H1 (cell line): ENCODE measurements at regions not wholly inside any gene's neighbourhood (a gene's known extent, or its start where the extent isn't known, plus 50 kb on each side); places are given as distances from the start of the nearest gene placed in this dataset.

Experiments used
- CTCF ChIA-PET: fragments of 300-600 bp; sonication (Branson Sonifier 250); formaldehyde crosslinking; loops from one replicate; lab custom pipeline; 2021; ENCODE audit not compliant: partially characterized antibody; lab: Charles Lee
- POLR2A ChIA-PET: fragments of 300-600 bp; sonication (Branson Sonifier 250); formaldehyde crosslinking; loops from one replicate; lab custom pipeline; 2021; ENCODE audit warnings: inconsistent platforms; ENCODE audit not compliant: partially characterized antibody; lab: Charles Lee
- DNase-seq, 2 experiments: peaks; one replicate each; pipeline versions ENCODE4 v3.0.0 to v3.0.0-alpha.2; 2010 to 2022; ENCODE audit warnings: low spot score in 2 of 2, low read depth in 1 of 2, mixed read lengths in 1 of 2
- FAIRE-seq: peaks from 2 replicates; lab custom pipeline; 2011; peaks lifted over from hg19 to GRCh38; lab: Jason Lieb, UNC
- H2AFZ ChIP-seq: 2 replicates; pipeline ENCODE4 v1.8.1; 2012; ENCODE audit warnings: low read length, inconsistent platforms
- H2AK5ac ChIP-seq: 2 replicates; pipeline ENCODE4 v1.6.1; 2013; ENCODE audit warnings: low read depth, low read length
- H2BK120ac ChIP-seq: replicated peaks from 2 replicates; pipeline ENCODE3; 2013; ENCODE audit warnings: low read depth, low read length, inconsistent platforms
- H2BK12ac ChIP-seq: 2 replicates; pipeline ENCODE4 v1.6.1; 2013; ENCODE audit warnings: low read depth, low read length
- H2BK15ac ChIP-seq: 2 replicates; pipeline ENCODE4 v1.6.1; 2013; ENCODE audit warnings: low read length
- H2BK20ac ChIP-seq: 2 replicates; pipeline ENCODE4 v1.6.1; 2013; ENCODE audit warnings: low read length
- H2BK5ac ChIP-seq: 2 replicates; pipeline ENCODE4 v1.6.1; 2013; ENCODE audit warnings: low read depth, low read length
- H3K14ac ChIP-seq: 2 replicates; pipeline ENCODE4 v1.6.1; 2013; ENCODE audit warnings: inconsistent platforms; ENCODE audit not compliant: insufficient read length
- H3K18ac ChIP-seq: 2 replicates; pipeline ENCODE4 v1.6.1; 2013; ENCODE audit warnings: low read length; ENCODE audit errors: extremely low read depth
- H3K23ac ChIP-seq: 2 replicates; pipeline ENCODE4 v1.6.1; 2013; ENCODE audit warnings: inconsistent platforms; ENCODE audit not compliant: insufficient read length
- H3K23me2 ChIP-seq: 2 replicates; pipeline ENCODE4 v1.6.1; 2013; ENCODE audit warnings: low read depth, low read length
- H3K27ac ChIP-seq: 2 replicates; pipeline ENCODE4 v1.6.1; 2011; ENCODE audit warnings: low read depth, low read length, inconsistent platforms
- H3K27me3 ChIP-seq, 4 experiments: replicated peaks in 1 of 4; 1 replicate in 1 of 4; 2 replicates in 3 of 4; pipeline versions ENCODE4 v1.6.1 to v1.8.1; 2011 to 2013; ENCODE audit warnings: low read length in 3 of 4, mild to moderate bottlenecking in 3 of 4, inconsistent platforms in 2 of 4, mixed read lengths in 2 of 4, moderate library complexity in 1 of 4; ENCODE audit not compliant: control insufficient read depth in 3 of 4, insufficient read depth in 3 of 4; ENCODE audit errors: extremely low read depth in 1 of 4
- H3K36me3 ChIP-seq, 4 experiments: 2 replicates each; pipeline versions ENCODE4 v1.6.1 to v1.8.1; 2011 to 2013; ENCODE audit warnings: mild to moderate bottlenecking in 4 of 4, low read length in 3 of 4, moderate library complexity in 2 of 4, control low read depth in 1 of 4, inconsistent platforms in 1 of 4; ENCODE audit not compliant: insufficient read depth in 4 of 4, control insufficient read depth in 2 of 4
- H3K4ac ChIP-seq: replicated peaks from 2 replicates; pipeline ENCODE3; 2013; ENCODE audit warnings: low read length, low read depth, mixed read lengths, inconsistent platforms; ENCODE audit not compliant: insufficient read length
- H3K4me1 ChIP-seq, 4 experiments: replicated peaks in 1 of 4; 1 replicate in 1 of 4; 2 replicates in 3 of 4; pipeline versions ENCODE4 v1.6.1 to v1.8.1; 2011 to 2013; ENCODE audit warnings: low read length in 3 of 4, inconsistent platforms in 2 of 4, mixed read lengths in 1 of 4; ENCODE audit not compliant: insufficient read depth in 4 of 4, control insufficient read depth in 3 of 4
- H3K4me2 ChIP-seq, 2 experiments: 2 replicates each; pipeline versions ENCODE4 v1.6.1 to v1.8.1; 2011 to 2013; ENCODE audit warnings: low read depth in 2 of 2, low read length in 2 of 2, control low read depth in 1 of 2, inconsistent platforms in 1 of 2, mild to moderate bottlenecking in 1 of 2; ENCODE audit not compliant: insufficient read depth in 1 of 2
- H3K4me3 ChIP-seq, 4 experiments: fragments of 200-600, 300-600 bp in 1 of 4; sonication (generic), shearing (Covaris generic), sonication (Bioruptor Twin) in 1 of 4; 2 replicates each; pipeline versions ENCODE4 v1.5.1 to v1.8.1; 2011 to 2016; ENCODE audit warnings: low read length in 4 of 4, low read depth in 3 of 4, control low read depth in 2 of 4, inconsistent platforms in 2 of 4, mild to moderate bottlenecking in 2 of 4, mixed read lengths in 1 of 4, moderate library complexity in 1 of 4; ENCODE audit not compliant: insufficient read depth in 2 of 4; ENCODE audit errors: extremely low read depth in 1 of 4
- H3K56ac ChIP-seq: replicated peaks from 2 replicates; pipeline ENCODE3; 2013; ENCODE audit warnings: low read depth, mild to moderate bottlenecking, mixed read lengths, low read length, inconsistent platforms; ENCODE audit not compliant: insufficient read length
- H3K79me1 ChIP-seq: 2 replicates; pipeline ENCODE4 v1.6.1; 2013; ENCODE audit warnings: low read depth, low read length, control low read depth
- H3K79me2 ChIP-seq, 2 experiments: 2 replicates each; pipeline versions ENCODE4 v1.6.1 to v1.8.1; 2012 to 2013; ENCODE audit warnings: low read length in 2 of 2, mild to moderate bottlenecking in 2 of 2, inconsistent platforms in 1 of 2; ENCODE audit not compliant: insufficient read depth in 2 of 2, control insufficient read depth in 1 of 2
- H3K9ac ChIP-seq, 4 experiments: replicated peaks in 1 of 4; 1 replicate in 1 of 4; 2 replicates in 3 of 4; pipeline versions ENCODE4 v1.6.1 to v1.8.1; 2011 to 2013; ENCODE audit warnings: low read depth in 3 of 4, low read length in 3 of 4, control low read depth in 2 of 4, mild to moderate bottlenecking in 2 of 4, moderate library complexity in 2 of 4, inconsistent platforms in 1 of 4; ENCODE audit errors: extremely low read depth in 1 of 4
- H3K9me3 ChIP-seq, 2 experiments: 2 replicates each; pipeline versions ENCODE4 v1.6.1 to v1.8.1; 2012 to 2013; ENCODE audit warnings: mild to moderate bottlenecking in 2 of 2, moderate library complexity in 2 of 2, control low read depth in 1 of 2, inconsistent platforms in 1 of 2, low read depth in 1 of 2, low read length in 1 of 2, mixed read lengths in 1 of 2; ENCODE audit not compliant: insufficient read depth in 2 of 2
- H4K20me1 ChIP-seq, 2 experiments: replicated peaks in 1 of 2; 2 replicates each; pipeline versions ENCODE3 to v1.8.1; 2011 to 2013; ENCODE audit warnings: inconsistent platforms in 2 of 2, low read length in 2 of 2, mild to moderate bottlenecking in 1 of 2; ENCODE audit not compliant: insufficient read depth in 2 of 2, control insufficient read depth in 1 of 2
- H4K5ac ChIP-seq: 2 replicates; pipeline ENCODE4 v1.6.1; 2013; ENCODE audit warnings: low read length, low read depth, mixed read lengths, inconsistent platforms; ENCODE audit not compliant: insufficient read length
- H4K8ac ChIP-seq: 2 replicates; pipeline ENCODE4 v1.8.0; 2013; ENCODE audit warnings: mild to moderate bottlenecking, moderate library complexity, low read length, inconsistent platforms; ENCODE audit not compliant: insufficient read depth; ENCODE audit errors: extremely low read depth
- H4K91ac ChIP-seq: replicated peaks from 2 replicates; pipeline ENCODE3; 2013; ENCODE audit warnings: low read length, mixed read lengths, inconsistent platforms; ENCODE audit not compliant: insufficient read length
- NANOG ChIP-seq: IDR thresholded peaks from 2 replicates; pipeline ENCODE4 v1.6.1; 2011; ENCODE audit warnings: low read length, low read depth, mild to moderate bottlenecking, inconsistent platforms; ENCODE audit not compliant: insufficient read depth, poor library complexity, severe bottlenecking
- RBBP5 ChIP-seq: IDR thresholded peaks from 2 replicates; pipeline ENCODE4 v1.7.1; 2012; ENCODE audit warnings: low read depth, mild to moderate bottlenecking, inconsistent platforms, low read length, moderate library complexity, borderline replicate concordance
- WGBS, 2 experiments: shearing (Covaris generic) in 1 of 2; methylation state at CpG; one replicate each; pipeline versions ENCODE4 v1.1.6 to v1.1.7; 2013 to 2015; ENCODE audit warnings: low lambda C conversion rate in 2 of 2, mixed read lengths in 2 of 2, inconsistent platforms in 1 of 2, low coverage in 1 of 2, missing lambda C conversion rate in 1 of 2; ENCODE audit not compliant: insufficient replicate concordance in 2 of 2, insufficient coverage in 1 of 2, insufficient read length in 1 of 2; ENCODE audit errors: extremely low coverage in 1 of 2, missing lambda C conversion rate in 1 of 2; 5-methylcytosine and 5-hydroxymethylcytosine counted together

DNA sequence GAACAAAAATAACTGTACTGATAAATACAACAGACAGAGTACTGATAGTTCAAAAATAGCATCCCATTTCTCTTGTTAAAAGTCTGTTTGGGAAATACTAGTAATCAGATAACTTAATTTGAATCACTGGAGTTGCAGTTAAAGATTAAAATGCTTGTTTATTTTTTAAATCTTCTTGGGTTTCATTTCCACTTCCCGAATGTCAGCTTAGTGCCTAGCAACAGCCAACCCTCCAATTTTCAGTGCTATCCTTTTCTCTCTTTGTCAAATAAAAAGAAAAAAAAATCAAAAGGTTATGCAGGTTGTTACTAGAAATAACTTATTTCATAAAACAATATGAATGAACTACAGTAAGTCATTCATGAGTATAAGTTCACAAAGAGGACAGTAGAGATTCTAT, 257.7 kb upstream of the STXBP5 start:
- no peak overlapping the region for H3K18ac ChIP-seq
- no peak for FAIRE-seq
- H3K4me1 ChIP-seq = no peaks in the 10 kb centered on the region
- 85% methylated on average over 1 of the region's 1 CpG; no CpG with 5 or more reads in 1 of the 2 experiments for WGBS, 2 experiments
- no peak overlapping the region for H4K91ac ChIP-seq
- no peaks in the 10 kb centered on the region for H4K20me1 ChIP-seq
- no peak for DNase-seq
- no peak overlapping the region for H4K5ac ChIP-seq
- H3K4me2 ChIP-seq = no peak overlapping the region
- no peak overlapping the region for H2BK5ac ChIP-seq
- no peaks in the 10 kb centered on the region for H3K79me2 ChIP-seq
- no peaks in the 10 kb centered on the region; a peak in 1 of 8 replicates for H3K36me3 ChIP-seq
- CTCF ChIA-PET = interaction anchor here (1.0 kb wide), 1 partner anchor 17 kb away, joined by 3 read pairs; no protein-coding TSS in a partner anchor
- H2AFZ ChIP-seq = no peak overlapping the region
- no peak overlapping the region for H3K4ac ChIP-seq
- H3K23ac ChIP-seq = no peak overlapping the region
- H3K23me2 ChIP-seq = no peaks in the 10 kb centered on the region
- H4K8ac ChIP-seq = no peak overlapping the region
- H3K56ac ChIP-seq = no peak overlapping the region
- no peak overlapping the region for H3K14ac ChIP-seq
- H3K79me1 ChIP-seq = no peaks in the 10 kb centered on the region
- no peak overlapping the region for H2BK120ac ChIP-seq
- no peak overlapping the region for H2BK20ac ChIP-seq
- no peak overlapping the region for H2BK12ac ChIP-seq
- no peak overlapping the region for H2AK5ac ChIP-seq
- H3K4me3 ChIP-seq = no peak overlapping the region
- no peak overlapping the region for H3K9ac ChIP-seq
- H2BK15ac ChIP-seq = no peak overlapping the region
- POLR2A ChIA-PET = no interaction called here
- H3K27ac ChIP-seq = no peak overlapping the region
- peaks cover 0 to 4% of the 10 kb centered on the region in 2 experiments; a peak in 2 of 4 replicates for H3K9me3 ChIP-seq
- H3K27me3 ChIP-seq = no peaks in the 10 kb centered on the region
- TF ChIP-seq NANOG (no peak), RBBP5 (no peak)
